SK-N-SH (cell line): ENCODE measurements at regions not wholly inside any gene's neighbourhood (a gene's known extent, or its start where the extent isn't known, plus 50 kb on each side); places are given as distances from the start of the nearest gene placed in this dataset.

ENCODE experiments used
- CTCF ChIA-PET: fragments of 300-600, 350-600 bp; formaldehyde crosslinking; extraction: SDS; loops from one replicate; lab custom pipeline; 2021; lab: Yijun Ruan, JAX
- POLR2A ChIA-PET: fragments of 350-600 bp; sonication (Branson Sonifier 250); formaldehyde crosslinking; extraction: SDS; loops from one replicate; lab custom pipeline; 2020; ENCODE audit warnings: antibody characterized with exemption, inconsistent platforms; lab: Yijun Ruan, JAX
- DNase-seq: peaks from one replicate; pipeline ENCODE4 v3.0.0; 2012
- H2AFZ ChIP-seq: fragments of 200-600 bp; sonication (generic); 2 replicates; pipeline ENCODE4 v1.8.1; 2016; ENCODE audit warnings: antibody characterized with exemption, mild to moderate bottlenecking, low read depth
- H3F3A ChIP-seq: fragments of 200-600 bp; sonication (generic); replicated peaks from 2 replicates; pipeline ENCODE3; 2016; ENCODE audit warnings: antibody characterized with exemption, mild to moderate bottlenecking; ENCODE audit not compliant: insufficient read depth
- H3K27ac ChIP-seq, 2 experiments: fragments of 200-500 bp in 1 of 2; fragments of 200-600 bp in 1 of 2; sonication (Bioruptor generic) in 1 of 2; sonication (generic), shearing (Covaris generic) in 1 of 2; 2 replicates each; pipeline versions ENCODE4 v1.5.1 to v1.6.1; 2014 to 2016; ENCODE audit warnings: low read depth in 2 of 2, inconsistent platforms in 1 of 2, low read length in 1 of 2, mild to moderate bottlenecking in 1 of 2, mixed read lengths in 1 of 2
- H3K27me3 ChIP-seq: fragments of 200-600 bp; sonication (generic), shearing (Covaris generic); 2 replicates; pipeline ENCODE4 v1.6.1; 2016; ENCODE audit warnings: mixed run types; ENCODE audit not compliant: insufficient read depth
- H3K36me3 ChIP-seq, 2 experiments: fragments of 200-500 bp in 1 of 2; fragments of 200-600 bp in 1 of 2; sonication (Bioruptor generic) in 1 of 2; sonication (generic) in 1 of 2; replicated peaks in 1 of 2; 2 replicates each; pipeline versions ENCODE3 to v1.5.1; 2014 to 2016; ENCODE audit warnings: low read length in 1 of 2, mild to moderate bottlenecking in 1 of 2; ENCODE audit not compliant: insufficient read depth in 2 of 2, control insufficient read depth in 1 of 2
- H3K4me1 ChIP-seq, 2 experiments: fragments of 200-500 bp in 1 of 2; fragments of 200-600 bp in 1 of 2; sonication (Bioruptor generic) in 1 of 2; sonication (generic), shearing (Covaris generic) in 1 of 2; 2 replicates each; pipeline versions ENCODE4 v1.5.1 to v1.6.1; 2014 to 2016; ENCODE audit warnings: low read depth in 1 of 2, low read length in 1 of 2, mixed run types in 1 of 2; ENCODE audit not compliant: insufficient read depth in 2 of 2, control insufficient read depth in 1 of 2
- H3K4me2 ChIP-seq: fragments of 200-600 bp; sonication (generic), shearing (Covaris generic); 2 replicates; pipeline ENCODE4 v1.6.1; 2017; ENCODE audit warnings: mixed run types
- H3K4me3 ChIP-seq, 2 experiments: fragments of 200-500 bp in 1 of 2; fragments of 200-600 bp in 1 of 2; sonication (Bioruptor generic) in 1 of 2; sonication (generic), shearing (Covaris generic) in 1 of 2; 2 replicates each; pipeline versions ENCODE4 v1.5.1 to v1.8.1; 2014 to 2016; ENCODE audit warnings: low read depth in 2 of 2, inconsistent platforms in 1 of 2, low read length in 1 of 2, mild to moderate bottlenecking in 1 of 2, mixed read lengths in 1 of 2, moderate library complexity in 1 of 2
- H3K79me2 ChIP-seq: fragments of 200-600 bp; sonication (generic); 2 replicates; pipeline ENCODE4 v1.8.1; 2017; ENCODE audit warnings: mild to moderate bottlenecking; ENCODE audit not compliant: insufficient read depth
- H3K9ac ChIP-seq: fragments of 200-600 bp; sonication (generic); 2 replicates; pipeline ENCODE4 v1.6.1; 2017; ENCODE audit warnings: mixed run types
- H3K9me2 ChIP-seq: fragments of 200-600 bp; sonication (generic); 2 replicates; pipeline ENCODE4 v1.6.1; 2017; ENCODE audit warnings: mixed run types
- H3K9me3 ChIP-seq: fragments of 200-600 bp; sonication (generic); 2 replicates; pipeline ENCODE4 v1.6.1; 2017; ENCODE audit warnings: mixed run types, mild to moderate bottlenecking, moderate library complexity
- H4K20me1 ChIP-seq: fragments of 200-600 bp; sonication (generic); 2 replicates; pipeline ENCODE4 v1.6.1; 2017; ENCODE audit warnings: mild to moderate bottlenecking, mixed run types; ENCODE audit not compliant: insufficient read depth
- EZH2phosphoT487 ChIP-seq: fragments of 200-600 bp; sonication (generic); IDR thresholded peaks from 2 replicates; pipeline ENCODE4 v1.6.1; 2017; ENCODE audit warnings: low read depth, mixed run types, mild to moderate bottlenecking, antibody characterized with exemption, moderate library complexity, borderline replicate concordance
- FOSL2 ChIP-seq: IDR thresholded peaks from 2 replicates; pipeline ENCODE4 v1.4.0; 2012; ENCODE audit warnings: low read depth, mild to moderate bottlenecking, moderate library complexity, borderline replicate concordance
- JUND ChIP-seq: IDR thresholded peaks from 2 replicates; pipeline ENCODE4 v1.4.0; 2012
- MXI1 ChIP-seq: IDR thresholded peaks from 2 replicates; pipeline ENCODE4 v1.6.1; 2012; ENCODE audit warnings: mild to moderate bottlenecking, low read depth, low read length, improper control_type of control experiment
- POLR2AphosphoS5 ChIP-seq: IDR thresholded peaks from 2 replicates; pipeline ENCODE4 v1.6.1; 2012; ENCODE audit warnings: low read depth, low read length
- RCOR1 ChIP-seq: fragments of 150-350 bp; IDR thresholded peaks from 2 replicates; pipeline ENCODE4 v1.6.1; 2017; ENCODE audit warnings: antibody characterized with exemption, low read length
- RXRA ChIP-seq: IDR thresholded peaks from 2 replicates; pipeline ENCODE4 v1.4.0; 2012; ENCODE audit warnings: low read depth, mild to moderate bottlenecking, borderline replicate concordance
- SIN3A ChIP-seq: IDR thresholded peaks from 2 replicates; pipeline ENCODE4 v1.6.1; 2012; ENCODE audit warnings: low read depth, mild to moderate bottlenecking, low read length, moderate library complexity, borderline replicate concordance
- WGBS: methylation state at CpG from one replicate; pipeline ENCODE4 v1.1.6; 2017; ENCODE audit warnings: low lambda C conversion rate; 5-methylcytosine and 5-hydroxymethylcytosine counted together
- TF ChIP-seq, protein P1 (sequence below): fragments of 200-600 bp; sonication (generic); IDR thresholded peaks from 2 replicates; pipeline ENCODE4 v1.6.1; 2017; ENCODE audit warnings: antibody characterized with exemption, mild to moderate bottlenecking, moderate library complexity
- TF ChIP-seq, protein P2 (sequence below): IDR thresholded peaks from 2 replicates; pipeline ENCODE4 v1.6.1; 2012; ENCODE audit warnings: mild to moderate bottlenecking, low read depth, low read length, moderate library complexity
- TF ChIP-seq, protein P3 (sequence below): IDR thresholded peaks from 2 replicates; pipeline ENCODE4 v1.4.0; 2012; ENCODE audit warnings: low read depth, borderline replicate concordance
- TF ChIP-seq, protein P4 (sequence below): IDR thresholded peaks from 2 replicates; pipeline ENCODE4 v1.4.0; 2012; ENCODE audit warnings: low read depth, borderline replicate concordance

DNA sequence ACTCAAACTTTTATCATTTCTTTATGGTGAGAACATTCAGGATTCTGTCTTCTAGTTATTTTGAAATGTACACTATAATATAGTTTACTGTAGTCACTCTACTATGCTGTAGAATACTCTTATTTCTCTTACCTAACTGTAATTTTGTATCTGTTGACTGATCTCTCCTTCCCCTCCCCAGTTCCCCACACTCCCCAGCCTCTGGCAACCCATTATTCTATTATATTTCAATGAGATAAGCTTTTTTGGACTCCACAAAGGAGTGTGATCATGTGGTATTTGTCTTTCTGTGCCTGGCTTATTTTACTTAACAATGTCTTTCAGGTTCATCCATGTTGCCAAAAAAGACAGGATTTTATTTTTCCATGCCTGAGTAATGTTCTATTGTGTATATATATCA, 71.4 kb upstream of the DYNC1I1 start (continued):
- TF ChIP-seq, protein P1, sequence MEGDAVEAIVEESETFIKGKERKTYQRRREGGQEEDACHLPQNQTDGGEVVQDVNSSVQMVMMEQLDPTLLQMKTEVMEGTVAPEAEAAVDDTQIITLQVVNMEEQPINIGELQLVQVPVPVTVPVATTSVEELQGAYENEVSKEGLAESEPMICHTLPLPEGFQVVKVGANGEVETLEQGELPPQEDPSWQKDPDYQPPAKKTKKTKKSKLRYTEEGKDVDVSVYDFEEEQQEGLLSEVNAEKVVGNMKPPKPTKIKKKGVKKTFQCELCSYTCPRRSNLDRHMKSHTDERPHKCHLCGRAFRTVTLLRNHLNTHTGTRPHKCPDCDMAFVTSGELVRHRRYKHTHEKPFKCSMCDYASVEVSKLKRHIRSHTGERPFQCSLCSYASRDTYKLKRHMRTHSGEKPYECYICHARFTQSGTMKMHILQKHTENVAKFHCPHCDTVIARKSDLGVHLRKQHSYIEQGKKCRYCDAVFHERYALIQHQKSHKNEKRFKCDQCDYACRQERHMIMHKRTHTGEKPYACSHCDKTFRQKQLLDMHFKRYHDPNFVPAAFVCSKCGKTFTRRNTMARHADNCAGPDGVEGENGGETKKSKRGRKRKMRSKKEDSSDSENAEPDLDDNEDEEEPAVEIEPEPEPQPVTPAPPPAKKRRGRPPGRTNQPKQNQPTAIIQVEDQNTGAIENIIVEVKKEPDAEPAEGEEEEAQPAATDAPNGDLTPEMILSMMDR = no peak

DNA sequence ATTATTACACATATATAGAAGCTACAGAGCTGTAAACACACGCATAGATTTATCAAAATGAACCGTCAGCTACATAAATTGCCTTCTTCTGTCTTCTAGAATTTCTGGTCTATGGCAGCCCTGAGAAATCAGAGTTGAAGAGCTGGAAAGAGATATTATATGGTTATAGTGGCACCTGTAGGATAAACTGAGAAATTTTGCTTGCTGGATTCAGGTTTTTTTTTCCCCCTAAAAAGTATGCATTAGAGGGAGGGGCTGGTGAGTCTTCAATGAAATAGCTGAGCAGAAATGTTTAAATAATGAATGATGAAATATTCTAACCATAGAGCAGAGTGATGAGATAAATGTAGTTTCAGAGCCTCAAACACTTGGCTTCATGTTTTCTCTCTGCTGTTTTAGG, 78.0 kb upstream of the DYNC1I1 start:
- Histone ChIP-seq H2AFZ (no peak overlapping the region), H4K20me1 (no peaks in the 10 kb centered on the region), H3K9ac (no peak overlapping the region), H3K4me3 (no peak overlapping the region), H3K9me3 (no peaks in the 10 kb centered on the region), H3K9me2 (no peaks in the 10 kb centered on the region), H3F3A (no peaks in the 10 kb centered on the region), H3K36me3 (no peaks in the 10 kb centered on the region), H3K27me3 (0 out of 2 replicates have a peak, but pooled peaks cover 7% of the 10 kb centered on the region), H3K27ac (no peak overlapping the region), H3K4me1 (peaks cover 0 to 6% of the 10 kb centered on the region in 2 experiments; a peak in 2 of 4 replicates), H3K4me2 (no peak overlapping the region), H3K79me2 (no peaks in the 10 kb centered on the region)
- POLR2A ChIA-PET = no interaction called here
- TF ChIP-seq MXI1 (no peak), RXRA (no peak), SIN3A (no peak), POLR2AphosphoS5 (no peak), RCOR1 (no peak)
- TF ChIP-seq, protein P1 = no peak
- DNase-seq = no peak
- WGBS = 21% methylated on average over 2 of the region's 2 CpGs
- CTCF ChIA-PET = interaction anchor here (0.6 to 10.3 kb wide), 9 partner anchors 8 to 1464 kb away, joined by 3 to 530 read pairs (median 5); no protein-coding TSS in a partner anchor

DNA sequence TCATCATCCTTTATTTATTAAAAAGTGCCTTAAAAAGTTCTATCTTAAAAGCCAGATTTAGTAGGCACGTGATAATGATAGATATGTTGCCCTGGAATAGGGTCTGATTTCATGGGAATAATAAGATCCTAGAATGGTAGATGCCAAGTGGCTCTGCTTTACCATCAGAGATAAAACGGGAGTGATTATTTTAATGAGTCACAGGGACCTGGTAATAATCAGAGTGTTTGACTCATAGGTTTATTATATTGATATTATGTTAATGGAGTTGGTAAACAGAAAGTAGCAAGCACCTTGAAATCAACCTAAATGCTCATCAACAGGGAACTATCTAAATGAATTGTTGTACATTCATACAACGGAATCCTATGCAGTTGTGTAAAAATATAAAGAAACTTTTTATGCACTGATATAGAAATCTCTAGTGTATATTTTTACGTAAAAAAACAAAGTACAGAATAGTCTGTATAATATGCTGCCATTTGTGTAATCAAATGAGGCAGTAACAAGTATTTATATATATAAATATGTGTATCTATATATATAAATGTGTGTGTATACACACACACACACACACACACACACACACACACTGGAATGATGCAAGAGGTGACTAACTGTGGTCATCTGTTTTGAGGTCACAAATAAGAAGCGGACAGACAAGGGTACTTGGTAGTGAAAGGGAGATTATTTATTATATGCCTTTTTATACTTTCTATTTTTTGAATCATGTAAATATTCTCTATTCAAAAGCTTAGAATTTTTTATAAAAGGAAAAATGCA, 78.6 kb upstream of the DYNC1I1 start:
- no peaks in the 10 kb centered on the region for H3K79me2 ChIP-seq
- POLR2A ChIA-PET = no interaction called here
- no peak overlapping the region for H2AFZ ChIP-seq
- no peak overlapping the region for H3K9ac ChIP-seq
- no peak overlapping the region for H3K4me3 ChIP-seq
- no peak overlapping the region for H3K27ac ChIP-seq
- CTCF ChIA-PET = interaction anchor here (0.6 to 10.3 kb wide), 8 partner anchors 159 to 1464 kb away, joined by 3 to 530 read pairs (median 4); no protein-coding TSS in a partner anchor
- no peaks in the 10 kb centered on the region for H3K36me3 ChIP-seq
- 35% methylated on average over 5 of the region's 5 CpGs for WGBS
- no peaks in the 10 kb centered on the region for H3K9me2 ChIP-seq
- no peaks in the 10 kb centered on the region for H3K9me3 ChIP-seq
- H3K27me3 ChIP-seq = 0 out of 2 replicates have a peak, but pooled peaks cover 7% of the 10 kb centered on the region
- no peaks in the 10 kb centered on the region for H3F3A ChIP-seq
- DNase-seq = no peak
- H3K4me1 ChIP-seq = peaks cover 0 to 6% of the 10 kb centered on the region in 2 experiments; a peak in 2 of 4 replicates
- no peaks in the 10 kb centered on the region for H4K20me1 ChIP-seq
- no peak overlapping the region for H3K4me2 ChIP-seq
- TF ChIP-seq, protein P2, sequence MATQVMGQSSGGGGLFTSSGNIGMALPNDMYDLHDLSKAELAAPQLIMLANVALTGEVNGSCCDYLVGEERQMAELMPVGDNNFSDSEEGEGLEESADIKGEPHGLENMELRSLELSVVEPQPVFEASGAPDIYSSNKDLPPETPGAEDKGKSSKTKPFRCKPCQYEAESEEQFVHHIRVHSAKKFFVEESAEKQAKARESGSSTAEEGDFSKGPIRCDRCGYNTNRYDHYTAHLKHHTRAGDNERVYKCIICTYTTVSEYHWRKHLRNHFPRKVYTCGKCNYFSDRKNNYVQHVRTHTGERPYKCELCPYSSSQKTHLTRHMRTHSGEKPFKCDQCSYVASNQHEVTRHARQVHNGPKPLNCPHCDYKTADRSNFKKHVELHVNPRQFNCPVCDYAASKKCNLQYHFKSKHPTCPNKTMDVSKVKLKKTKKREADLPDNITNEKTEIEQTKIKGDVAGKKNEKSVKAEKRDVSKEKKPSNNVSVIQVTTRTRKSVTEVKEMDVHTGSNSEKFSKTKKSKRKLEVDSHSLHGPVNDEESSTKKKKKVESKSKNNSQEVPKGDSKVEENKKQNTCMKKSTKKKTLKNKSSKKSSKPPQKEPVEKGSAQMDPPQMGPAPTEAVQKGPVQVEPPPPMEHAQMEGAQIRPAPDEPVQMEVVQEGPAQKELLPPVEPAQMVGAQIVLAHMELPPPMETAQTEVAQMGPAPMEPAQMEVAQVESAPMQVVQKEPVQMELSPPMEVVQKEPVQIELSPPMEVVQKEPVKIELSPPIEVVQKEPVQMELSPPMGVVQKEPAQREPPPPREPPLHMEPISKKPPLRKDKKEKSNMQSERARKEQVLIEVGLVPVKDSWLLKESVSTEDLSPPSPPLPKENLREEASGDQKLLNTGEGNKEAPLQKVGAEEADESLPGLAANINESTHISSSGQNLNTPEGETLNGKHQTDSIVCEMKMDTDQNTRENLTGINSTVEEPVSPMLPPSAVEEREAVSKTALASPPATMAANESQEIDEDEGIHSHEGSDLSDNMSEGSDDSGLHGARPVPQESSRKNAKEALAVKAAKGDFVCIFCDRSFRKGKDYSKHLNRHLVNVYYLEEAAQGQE = no peak
- TF ChIP-seq FOSL2 = no peak
- no peak for TF ChIP-seq JUND
- TF ChIP-seq, protein P3, sequence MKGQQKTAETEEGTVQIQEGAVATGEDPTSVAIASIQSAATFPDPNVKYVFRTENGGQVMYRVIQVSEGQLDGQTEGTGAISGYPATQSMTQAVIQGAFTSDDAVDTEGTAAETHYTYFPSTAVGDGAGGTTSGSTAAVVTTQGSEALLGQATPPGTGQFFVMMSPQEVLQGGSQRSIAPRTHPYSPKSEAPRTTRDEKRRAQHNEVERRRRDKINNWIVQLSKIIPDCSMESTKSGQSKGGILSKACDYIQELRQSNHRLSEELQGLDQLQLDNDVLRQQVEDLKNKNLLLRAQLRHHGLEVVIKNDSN = no peak
- TF ChIP-seq EZH2phosphoT487 = no peak
- TF ChIP-seq POLR2AphosphoS5 = no peak
- TF ChIP-seq, protein P4, sequence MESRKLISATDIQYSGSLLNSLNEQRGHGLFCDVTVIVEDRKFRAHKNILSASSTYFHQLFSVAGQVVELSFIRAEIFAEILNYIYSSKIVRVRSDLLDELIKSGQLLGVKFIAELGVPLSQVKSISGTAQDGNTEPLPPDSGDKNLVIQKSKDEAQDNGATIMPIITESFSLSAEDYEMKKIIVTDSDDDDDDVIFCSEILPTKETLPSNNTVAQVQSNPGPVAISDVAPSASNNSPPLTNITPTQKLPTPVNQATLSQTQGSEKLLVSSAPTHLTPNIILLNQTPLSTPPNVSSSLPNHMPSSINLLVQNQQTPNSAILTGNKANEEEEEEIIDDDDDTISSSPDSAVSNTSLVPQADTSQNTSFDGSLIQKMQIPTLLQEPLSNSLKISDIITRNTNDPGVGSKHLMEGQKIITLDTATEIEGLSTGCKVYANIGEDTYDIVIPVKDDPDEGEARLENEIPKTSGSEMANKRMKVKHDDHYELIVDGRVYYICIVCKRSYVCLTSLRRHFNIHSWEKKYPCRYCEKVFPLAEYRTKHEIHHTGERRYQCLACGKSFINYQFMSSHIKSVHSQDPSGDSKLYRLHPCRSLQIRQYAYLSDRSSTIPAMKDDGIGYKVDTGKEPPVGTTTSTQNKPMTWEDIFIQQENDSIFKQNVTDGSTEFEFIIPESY = no peak
